Gastroesophageal sphincter (tissue), 3 donors: ENCODE measurements at regions not wholly inside any gene's neighbourhood (a gene's known extent, or its start where the extent isn't known, plus 50 kb on each side); places are given as distances from the start of the nearest gene placed in this dataset.

Experiments
- POLR2A ChIP-seq, 2 donors: fragments of 450-650 bp; IDR thresholded peaks; one replicate each; pipeline ENCODE4 v1.6.1; 2017; ENCODE audit warnings: antibody characterized with exemption in 2 of 2, mild to moderate bottlenecking in 2 of 2, moderate library complexity in 1 of 2
- TF ChIP-seq, protein P1 (sequence below), 4 experiments: fragments of 200-600 bp in 2 of 4; fragments of 450-650 bp in 2 of 4; sonication (generic) in 1 of 4; IDR thresholded peaks; one replicate each; pipeline ENCODE4 v1.5.1; 2017 to 2019; ENCODE audit warnings: antibody characterized with exemption in 4 of 4, mild to moderate bottlenecking in 2 of 4, moderate library complexity in 2 of 4

DNA sequence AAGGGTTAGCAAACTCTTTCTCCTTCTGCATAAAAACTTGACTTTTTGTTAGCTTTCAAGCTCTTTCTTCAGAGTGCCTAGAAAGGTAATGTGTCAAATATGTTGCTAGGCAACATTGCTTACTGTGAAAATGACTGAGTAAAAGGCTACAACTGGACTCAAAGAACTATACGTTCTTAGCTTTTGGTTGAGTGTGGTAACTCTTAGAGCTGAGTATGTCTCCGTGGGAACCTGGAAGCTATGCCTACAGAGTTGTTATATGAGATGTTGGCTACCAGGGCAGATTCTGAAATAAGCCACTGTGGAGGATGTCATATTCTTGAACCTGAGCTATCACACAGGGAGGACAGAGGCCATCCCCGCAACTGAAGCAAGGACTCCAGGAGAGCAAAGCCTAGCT, 105.5 kb downstream of the ARL6IP6 start:
- TF ChIP-seq, protein P1, sequence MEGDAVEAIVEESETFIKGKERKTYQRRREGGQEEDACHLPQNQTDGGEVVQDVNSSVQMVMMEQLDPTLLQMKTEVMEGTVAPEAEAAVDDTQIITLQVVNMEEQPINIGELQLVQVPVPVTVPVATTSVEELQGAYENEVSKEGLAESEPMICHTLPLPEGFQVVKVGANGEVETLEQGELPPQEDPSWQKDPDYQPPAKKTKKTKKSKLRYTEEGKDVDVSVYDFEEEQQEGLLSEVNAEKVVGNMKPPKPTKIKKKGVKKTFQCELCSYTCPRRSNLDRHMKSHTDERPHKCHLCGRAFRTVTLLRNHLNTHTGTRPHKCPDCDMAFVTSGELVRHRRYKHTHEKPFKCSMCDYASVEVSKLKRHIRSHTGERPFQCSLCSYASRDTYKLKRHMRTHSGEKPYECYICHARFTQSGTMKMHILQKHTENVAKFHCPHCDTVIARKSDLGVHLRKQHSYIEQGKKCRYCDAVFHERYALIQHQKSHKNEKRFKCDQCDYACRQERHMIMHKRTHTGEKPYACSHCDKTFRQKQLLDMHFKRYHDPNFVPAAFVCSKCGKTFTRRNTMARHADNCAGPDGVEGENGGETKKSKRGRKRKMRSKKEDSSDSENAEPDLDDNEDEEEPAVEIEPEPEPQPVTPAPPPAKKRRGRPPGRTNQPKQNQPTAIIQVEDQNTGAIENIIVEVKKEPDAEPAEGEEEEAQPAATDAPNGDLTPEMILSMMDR (IDR thresholded peaks at IDR 0.05): no peak
- TF ChIP-seq POLR2A (IDR thresholded peaks at IDR 0.05): no peak
